Spleen (tissue), 11 donors: ENCODE measurements at regions not wholly inside any gene's neighbourhood (a gene's known extent, or its start where the extent isn't known, plus 50 kb on each side); places are given as distances from the start of the nearest gene placed in this dataset.
A peak's percentile ranks its signal among the peaks of the same experiment; 100 is the strongest.

Source experiments
- DNase-seq: peaks from one replicate; pipeline ENCODE4 v3.0.0-alpha.2; 2020
- H3K27ac ChIP-seq, 8 donors: fragments of 200-600 bp; sonication (generic) in 7 of 8; 1 replicate in 4 of 8; 2 replicates in 4 of 8; pipeline versions ENCODE4 v1.5.0 to v1.8.0; 2016 to 2021; ENCODE audit warnings: inconsistent platforms in 4 of 8, mild to moderate bottlenecking in 4 of 8, moderate library complexity in 1 of 8
- H3K27me3 ChIP-seq, 7 donors: fragments of 200-600 bp; sonication (generic) in 6 of 7; replicated peaks in 1 of 7; 1 replicate in 4 of 7; 2 replicates in 3 of 7; pipeline versions ENCODE4 v1.5.0 to v1.8.0; 2016 to 2021; ENCODE audit warnings: inconsistent platforms in 3 of 7, mild to moderate bottlenecking in 1 of 7
- H3K36me3 ChIP-seq, 6 donors: fragments of 200-600 bp; sonication (generic) in 5 of 6; 1 replicate in 4 of 6; 2 replicates in 2 of 6; pipeline versions ENCODE4 v1.5.0 to v1.8.0; 2016 to 2021; ENCODE audit warnings: inconsistent platforms in 2 of 6
- H3K4me1 ChIP-seq, 6 donors: fragments of 200-600 bp; sonication (generic) in 5 of 6; 1 replicate in 3 of 6; 2 replicates in 3 of 6; pipeline versions ENCODE4 v1.5.0 to v1.8.0; 2016 to 2021; ENCODE audit warnings: inconsistent platforms in 3 of 6
- H3K4me3 ChIP-seq, 8 donors: fragments of 200-600 bp; sonication (generic) in 7 of 8; 1 replicate in 4 of 8; 2 replicates in 4 of 8; pipeline versions ENCODE4 v1.5.0 to v1.8.0; 2016 to 2021; ENCODE audit warnings: inconsistent platforms in 4 of 8, mild to moderate bottlenecking in 4 of 8, moderate library complexity in 2 of 8
- H3K9me3 ChIP-seq, 8 donors: fragments of 200-600 bp; sonication (generic) in 7 of 8; 1 replicate in 4 of 8; 2 replicates in 4 of 8; pipeline versions ENCODE4 v1.5.0 to v1.8.0; 2016 to 2021; ENCODE audit warnings: inconsistent platforms in 4 of 8
- POLR2A ChIP-seq, 3 donors: fragments of 450-650 bp; IDR thresholded peaks; one replicate each; pipeline ENCODE4 v1.5.1; 2017; ENCODE audit warnings: antibody characterized with exemption in 3 of 3, mild to moderate bottlenecking in 1 of 3
- POLR2AphosphoS5 ChIP-seq, 3 donors: sonication (generic); formaldehyde crosslinking; IDR thresholded peaks; one replicate each; pipeline ENCODE4 v1.5.1; 2017; ENCODE audit warnings: antibody characterized with exemption in 3 of 3
- WGBS, 5 donors: extraction: QIAGEN DNeasy Blood & Tissue Kit in 3 of 5; methylation state at CpG; one replicate each; pipeline versions ENCODE4 v1.1.5 to v1.1.7; 2013 to 2018; 5-methylcytosine and 5-hydroxymethylcytosine counted together
- intact Hi-C: fragments of 100-400 bp; cut with DNase I; formaldehyde crosslinking; loops from one replicate; pipeline ENCODE4 v1.15.0; 2023; ENCODE audit warnings: low total_unique reads
- TF ChIP-seq, protein P1 (sequence below), 11 experiments: fragments of 200-600 bp in 7 of 11; fragments of 450-650 bp in 4 of 11; sonication (generic) in 4 of 11; IDR thresholded peaks in 8 of 11; conservative IDR thresholded peaks in 3 of 11; 1 replicate in 7 of 11; 2 replicates in 4 of 11; pipeline versions ENCODE4 v1.4.0 to v1.8.0; 2016 to 2021; ENCODE audit warnings: antibody characterized with exemption in 11 of 11, inconsistent platforms in 4 of 11, mild to moderate bottlenecking in 1 of 11
- donor health status: healthy with polysubstance abuse.
- donor health status: DM: no; HTN: no; CAD: no; lungs with moderate emphysema.
- donor health status: DM: no; HTN: no; CAD: no.
- donor health status: Bipolar disorder and iron deficiency.
- donor health status: healthy.
- donor health status: DM: no; HTN: no; CAD: no.
- donor health status: DM: yes; HTN: yes; CAD: no.

- Histone ChIP-seq H3K9me3 (no peaks in the 10 kb centered on the region), H3K4me3 (no peak overlapping the region), H3K4me1 (peaks cover 0 to 12% (median 0%) of the 10 kb centered on the region in 6 donors), H3K27ac (no peak overlapping the region), H3K27me3 (no peaks in the 10 kb centered on the region), H3K36me3 (no peaks in the 10 kb centered on the region)
- intact Hi-C loops = no loop called here
- no peak for TF ChIP-seq POLR2AphosphoS5 (IDR thresholded peaks at IDR 0.05)
- TF ChIP-seq POLR2A (IDR thresholded peaks at IDR 0.05) = no peak
- TF ChIP-seq, protein P1, sequence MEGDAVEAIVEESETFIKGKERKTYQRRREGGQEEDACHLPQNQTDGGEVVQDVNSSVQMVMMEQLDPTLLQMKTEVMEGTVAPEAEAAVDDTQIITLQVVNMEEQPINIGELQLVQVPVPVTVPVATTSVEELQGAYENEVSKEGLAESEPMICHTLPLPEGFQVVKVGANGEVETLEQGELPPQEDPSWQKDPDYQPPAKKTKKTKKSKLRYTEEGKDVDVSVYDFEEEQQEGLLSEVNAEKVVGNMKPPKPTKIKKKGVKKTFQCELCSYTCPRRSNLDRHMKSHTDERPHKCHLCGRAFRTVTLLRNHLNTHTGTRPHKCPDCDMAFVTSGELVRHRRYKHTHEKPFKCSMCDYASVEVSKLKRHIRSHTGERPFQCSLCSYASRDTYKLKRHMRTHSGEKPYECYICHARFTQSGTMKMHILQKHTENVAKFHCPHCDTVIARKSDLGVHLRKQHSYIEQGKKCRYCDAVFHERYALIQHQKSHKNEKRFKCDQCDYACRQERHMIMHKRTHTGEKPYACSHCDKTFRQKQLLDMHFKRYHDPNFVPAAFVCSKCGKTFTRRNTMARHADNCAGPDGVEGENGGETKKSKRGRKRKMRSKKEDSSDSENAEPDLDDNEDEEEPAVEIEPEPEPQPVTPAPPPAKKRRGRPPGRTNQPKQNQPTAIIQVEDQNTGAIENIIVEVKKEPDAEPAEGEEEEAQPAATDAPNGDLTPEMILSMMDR (IDR thresholded peaks at IDR 0.05 in 8 of 11, conservative IDR thresholded peaks at IDR 0.05 in 3 of 11) = no peak
- DNase-seq = no peak
- 84 to 93% (median 87%) methylated on average over 7 of the region's 7 CpGs for WGBS, 5 donors
Measured at GRCh38 chr6:14945461-14946185, 300.2 kb upstream of the JARID2 start.

DNA sequence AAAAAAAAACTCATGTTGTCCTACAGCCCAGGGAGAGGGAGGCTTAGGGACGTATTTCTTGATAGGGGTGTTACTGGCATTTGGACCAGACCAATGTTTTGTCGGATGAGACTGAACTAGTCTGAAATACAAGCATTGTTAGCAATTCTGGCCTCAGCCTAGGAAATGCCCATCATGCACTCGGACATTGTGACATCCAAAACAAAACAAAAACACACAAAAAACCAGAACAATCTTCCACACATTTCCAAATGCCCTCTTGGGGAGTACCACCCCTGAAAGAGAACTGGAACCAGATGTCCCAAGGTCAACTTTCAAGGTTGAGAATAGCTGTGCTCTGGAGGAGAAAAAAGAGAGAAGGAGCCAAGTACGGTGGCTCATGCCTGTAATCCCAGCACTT, 299.1 kb upstream of the JARID2 start:
- 68 to 92% (median 76%) methylated on average over 4 of the region's 4 CpGs for WGBS, 5 donors
- H3K4me3 ChIP-seq = no peak overlapping the region
- peak overlapping the region in 1 of 8 donors; percentile 68 for H3K27ac ChIP-seq
- H3K4me1 ChIP-seq = peaks cover 0 to 12% (median 0%) of the 10 kb centered on the region in 6 donors
- H3K9me3 ChIP-seq = no peaks in the 10 kb centered on the region
- H3K36me3 ChIP-seq = no peaks in the 10 kb centered on the region
- no peak for DNase-seq
- H3K27me3 ChIP-seq = no peaks in the 10 kb centered on the region
- no peak for TF ChIP-seq POLR2A (IDR thresholded peaks at IDR 0.05)
- TF ChIP-seq POLR2AphosphoS5 (IDR thresholded peaks at IDR 0.05) = no peak
- TF ChIP-seq, protein P1 (IDR thresholded peaks at IDR 0.05 in 8 of 11, conservative IDR thresholded peaks at IDR 0.05 in 3 of 11) = no peak
- intact Hi-C loops = no loop called here

DNA sequence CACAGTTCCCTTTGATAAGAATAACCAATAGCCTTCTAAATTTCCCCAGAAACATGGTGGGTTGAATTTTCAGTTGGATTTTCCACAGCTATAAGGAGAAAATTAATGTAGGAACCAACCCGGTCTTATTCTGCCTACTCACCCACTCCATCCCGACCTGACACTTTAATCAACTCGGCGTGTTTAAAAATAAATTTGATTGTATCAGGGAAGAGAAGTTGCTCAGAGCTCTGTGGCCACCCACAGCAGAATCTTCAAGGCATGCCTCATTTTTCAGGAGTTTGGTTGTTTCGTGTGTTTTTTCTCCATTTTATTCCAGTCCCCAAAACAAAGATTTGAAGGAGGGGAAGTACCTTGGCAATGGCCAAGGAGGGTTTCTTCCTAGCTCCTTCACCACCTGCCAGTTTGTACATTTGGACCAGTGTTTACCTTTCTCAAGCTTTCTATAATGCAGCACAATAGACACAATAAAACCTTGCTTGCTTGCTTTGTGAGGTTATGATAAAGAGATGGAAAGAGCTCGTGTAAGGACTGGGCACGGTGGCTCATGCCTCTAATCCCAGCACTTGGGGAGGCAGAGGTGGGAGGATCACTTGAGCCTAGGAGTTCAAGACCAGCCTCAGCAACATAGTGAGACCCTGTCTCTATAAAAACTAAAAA, 297.2 kb upstream of the JARID2 start:
- no peak for DNase-seq
- TF ChIP-seq POLR2AphosphoS5 (IDR thresholded peaks at IDR 0.05) = no peak
- TF ChIP-seq, protein P1 (IDR thresholded peaks at IDR 0.05 in 8 of 11, conservative IDR thresholded peaks at IDR 0.05 in 3 of 11) = no peak
- no peak for TF ChIP-seq POLR2A (IDR thresholded peaks at IDR 0.05)
- no peaks in the 10 kb centered on the region for H3K9me3 ChIP-seq
- no peaks in the 10 kb centered on the region for H3K27me3 ChIP-seq
- H3K4me1 ChIP-seq = peaks cover 0 to 12% (median 0%) of the 10 kb centered on the region in 6 donors
- 87 to 94% (median 90%) methylated on average over 7 of the region's 7 CpGs for WGBS, 5 donors
- no peaks in the 10 kb centered on the region for H3K36me3 ChIP-seq
- intact Hi-C loops = no loop called here
- no peak overlapping the region for H3K27ac ChIP-seq
- no peak overlapping the region for H3K4me3 ChIP-seq
